B cell (primary cell): ENCODE measurements at regions not wholly inside any gene's neighbourhood (a gene's known extent, or its start where the extent isn't known, plus 50 kb on each side); places are given as distances from the start of the nearest gene placed in this dataset.

Experiments
- ATAC-seq: fragments of 200-7000 bp; cut with Tn5 transposase; one replicate; pipeline ENCODE4 v1.10.0; 2021; ENCODE audit warnings: low read depth, mild to moderate bottlenecking, moderate number of reproducible peaks, moderate library complexity
- CTCF ChIA-PET: fragments of 350-600 bp; sonication (Branson Sonifier 250); formaldehyde crosslinking; loops from one replicate; lab custom pipeline; 2021; ENCODE audit warnings: antibody characterized with exemption, inconsistent platforms; lab: Charles Lee
- POLR2A ChIA-PET: fragments of 350-600 bp; sonication (Branson Sonifier 250); formaldehyde crosslinking; loops from one replicate; lab custom pipeline; 2021; ENCODE audit warnings: antibody characterized with exemption; lab: Charles Lee
- DNase-seq: peaks from one replicate; pipeline ENCODE4 v3.0.0; 2013
- H2AFZ ChIP-seq: 2 replicates; pipeline ENCODE4 v1.6.1; 2012; ENCODE audit warnings: mild to moderate bottlenecking, low read depth, low read length; ENCODE audit not compliant: insufficient read depth, poor library complexity, severe bottlenecking
- H3K27ac ChIP-seq, 2 donors: 1 replicate in 1 of 2; 2 replicates in 1 of 2; pipeline ENCODE4 v1.5.1; 2012 to 2013; ENCODE audit warnings: low read length in 2 of 2, mild to moderate bottlenecking in 2 of 2, moderate library complexity in 1 of 2
- H3K27me3 ChIP-seq, 4 experiments: fragments of 200-600 bp in 1 of 4; sonication (generic) in 1 of 4; replicated peaks in 1 of 4; 1 replicate in 2 of 4; 2 replicates in 2 of 4; pipeline versions ENCODE4 v1.6.1 to v1.7.0; 2013 to 2016; ENCODE audit warnings: low read length in 3 of 4, mild to moderate bottlenecking in 2 of 4, mixed read lengths in 1 of 4, moderate library complexity in 1 of 4; ENCODE audit not compliant: insufficient read depth in 4 of 4, control insufficient read depth in 3 of 4; ENCODE audit errors: control extremely low read depth in 1 of 4
- H3K36me3 ChIP-seq, 2 experiments: replicated peaks in 1 of 2; 1 replicate in 1 of 2; 2 replicates in 1 of 2; pipeline versions ENCODE4 v1.6.1 to v1.7.1; 2013; ENCODE audit warnings: low read length in 1 of 2; ENCODE audit not compliant: insufficient read depth in 2 of 2, control insufficient read depth in 1 of 2; ENCODE audit errors: control extremely low read depth in 1 of 2, extremely low read depth in 1 of 2
- H3K4me1 ChIP-seq, 2 donors: fragments of 200-600 bp in 1 of 2; sonication (generic) in 1 of 2; 1 replicate in 1 of 2; 2 replicates in 1 of 2; pipeline versions ENCODE4 v1.5.1 to v1.6.1; 2013 to 2017; ENCODE audit warnings: low read length in 2 of 2; ENCODE audit not compliant: control insufficient read depth in 2 of 2, insufficient read depth in 2 of 2
- H3K4me2 ChIP-seq: replicated peaks from 2 replicates; pipeline ENCODE3; 2012; ENCODE audit warnings: mild to moderate bottlenecking, low read depth, low read length; ENCODE audit not compliant: poor library complexity, severe bottlenecking
- H3K4me3 ChIP-seq, 5 experiments: fragments of 200-600 bp in 1 of 5; sonication (generic) in 1 of 5; 1 replicate in 3 of 5; 2 replicates in 2 of 5; pipeline versions ENCODE4 v1.5.1 to v1.7.0; 2011 to 2016; ENCODE audit warnings: low read length in 4 of 5, mild to moderate bottlenecking in 4 of 5, low read depth in 2 of 5, control low read depth in 1 of 5, moderate library complexity in 1 of 5; ENCODE audit not compliant: insufficient read depth in 1 of 5; ENCODE audit errors: control extremely low read depth in 1 of 5, extremely low read depth in 1 of 5
- H3K79me2 ChIP-seq: fragments of 200-600 bp; sonication (generic); one replicate; pipeline ENCODE4 v1.6.0; 2016; ENCODE audit warnings: low read length; ENCODE audit not compliant: control insufficient read depth, insufficient read depth
- H3K9ac ChIP-seq: fragments of 200-600 bp; sonication (generic); 2 replicates; pipeline ENCODE4 v1.6.1; 2017; ENCODE audit warnings: mild to moderate bottlenecking, low read length, moderate library complexity
- H3K9me3 ChIP-seq, 3 donors: one replicate each; pipeline versions ENCODE4 v1.6.1 to v1.7.1; 2013; ENCODE audit warnings: low read length in 2 of 3; ENCODE audit not compliant: control insufficient read depth in 2 of 3, insufficient read depth in 1 of 3; ENCODE audit errors: control extremely low read depth in 1 of 3
- H4K20me1 ChIP-seq: 2 replicates; pipeline ENCODE4 v1.6.0; 2012; ENCODE audit warnings: mild to moderate bottlenecking, low read length; ENCODE audit not compliant: insufficient read depth, control insufficient read depth, poor library complexity, severe bottlenecking
- H3K27ac Mint-ChIP-seq: one replicate; pipeline ENCODE4 v1.8.0; 2021; ENCODE audit warnings: mixed read lengths
- H3K27me3 Mint-ChIP-seq: one replicate; pipeline ENCODE4 v1.8.0; 2021; ENCODE audit warnings: mixed read lengths
- H3K4me1 Mint-ChIP-seq: one replicate; pipeline ENCODE4 v1.8.0; 2021; ENCODE audit warnings: mixed read lengths
- H3K4me3 Mint-ChIP-seq: one replicate; pipeline ENCODE4 v1.8.0; 2021; ENCODE audit warnings: mixed read lengths
- H3K9me3 Mint-ChIP-seq: one replicate; pipeline ENCODE4 v1.8.0; 2022; ENCODE audit warnings: mixed read lengths; ENCODE audit not compliant: insufficient read depth
- CTCF ChIP-seq: fragments of 200-600 bp; IDR thresholded peaks from one replicate; pipeline ENCODE4 v1.8.0; 2022; ENCODE audit warnings: antibody characterized with exemption, mild to moderate bottlenecking
- EZH2 ChIP-seq: IDR thresholded peaks from 2 replicates; pipeline ENCODE4 v1.6.1; 2012; ENCODE audit warnings: borderline replicate concordance, low read depth, mild to moderate bottlenecking, moderate library complexity, low read length; ENCODE audit not compliant: insufficient read depth, poor library complexity, severe bottlenecking
- WGBS: methylation state at CpG from one replicate; pipeline ENCODE4 v1.1.5; 2013; ENCODE audit warnings: missing lambda C conversion rate; ENCODE audit not compliant: insufficient coverage; 5-methylcytosine and 5-hydroxymethylcytosine counted together
- intact Hi-C: fragments of 100-400 bp; cut with micrococcal nuclease; formaldehyde crosslinking; loops from one replicate; pipeline ENCODE4 v1.10.0; 2022

- H3K36me3 ChIP-seq: no peaks in the 10 kb centered on the region
- peaks cover 4% of the 10 kb centered on the region for H3K9me3 Mint-ChIP-seq
- 83% methylated on average over 1 of the region's 2 CpGs for WGBS
- no peak overlapping the region for H3K4me3 ChIP-seq
- H4K20me1 ChIP-seq: no peaks in the 10 kb centered on the region
- no peak for ATAC-seq
- no peak for DNase-seq
- no peaks in the 10 kb centered on the region for H3K27me3 Mint-ChIP-seq
- no peak overlapping the region for H3K27ac ChIP-seq
- no peak overlapping the region for H3K4me2 ChIP-seq
- H3K4me1 Mint-ChIP-seq: no peaks in the 10 kb centered on the region
- intact Hi-C loops: no loop called here
- H2AFZ ChIP-seq: no peak overlapping the region
- no peaks in the 10 kb centered on the region for H3K9me3 ChIP-seq
- H3K4me3 Mint-ChIP-seq: no peak overlapping the region
- no peak overlapping the region for H3K9ac ChIP-seq
- no peak for TF ChIP-seq CTCF
- no peak for TF ChIP-seq EZH2
- no peak overlapping the region for H3K27ac Mint-ChIP-seq
- POLR2A ChIA-PET: no interaction called here
- H3K4me1 ChIP-seq: no peaks in the 10 kb centered on the region
- no peaks in the 10 kb centered on the region for H3K79me2 ChIP-seq
- H3K27me3 ChIP-seq: no peaks in the 10 kb centered on the region
- CTCF ChIA-PET: no interaction called here
These were observed 451.5 kb upstream of the MIR17HG start for GRCh38 chr13:90896002-90896401.

GRCh38 chr13:90898811-90899210 lies 448.7 kb upstream of the MIR17HG start:
- CTCF ChIA-PET: no interaction called here
- no peak for ATAC-seq
- Mint-ChIP-seq H3K27me3 (no peaks in the 10 kb centered on the region), H3K4me1 (no peaks in the 10 kb centered on the region), H3K27ac (no peak overlapping the region), H3K9me3 (peaks cover 4% of the 10 kb centered on the region), H3K4me3 (no peak overlapping the region)
- no peak for TF ChIP-seq CTCF
- no peak for TF ChIP-seq EZH2
- Histone ChIP-seq H3K9me3 (no peaks in the 10 kb centered on the region), H3K36me3 (no peaks in the 10 kb centered on the region), H3K27me3 (no peaks in the 10 kb centered on the region), H3K27ac (no peak overlapping the region), H4K20me1 (no peaks in the 10 kb centered on the region), H3K79me2 (no peaks in the 10 kb centered on the region), H3K4me2 (no peak overlapping the region), H3K9ac (no peak overlapping the region), H3K4me3 (no peak overlapping the region), H3K4me1 (no peaks in the 10 kb centered on the region), H2AFZ (no peak overlapping the region)
- intact Hi-C loops: no loop called here
- DNase-seq: no peak
- no CpG with 5 or more reads among the region's 1 CpG for WGBS
- POLR2A ChIA-PET: no interaction called here
